Liver (tissue), 8 donors: ENCODE measurements at regions not wholly inside any gene's neighbourhood (a gene's known extent, or its start where the extent isn't known, plus 50 kb on each side); places are given as distances from the start of the nearest gene placed in this dataset.

Experiments used
- DNase-seq: peaks from one replicate; pipeline ENCODE4 v3.0.0-alpha.2; 2017; ENCODE audit warnings: low spot score
- H3K27ac ChIP-seq, 2 donors: one replicate each; pipeline ENCODE4 v1.7.0; 2013; ENCODE audit warnings: inconsistent platforms in 2 of 2, low read length in 2 of 2, control low read depth in 1 of 2, low read depth in 1 of 2, mild to moderate bottlenecking in 1 of 2
- H3K27me3 ChIP-seq, 4 donors: one replicate each; pipeline versions ENCODE4 v1.6.1 to v1.7.0; 2013; ENCODE audit warnings: low read length in 3 of 4, inconsistent platforms in 1 of 4, mild to moderate bottlenecking in 1 of 4, moderate library complexity in 1 of 4; ENCODE audit not compliant: control insufficient read depth in 4 of 4, insufficient read depth in 4 of 4
- H3K36me3 ChIP-seq, 4 donors: one replicate each; pipeline versions ENCODE4 v1.6.1 to v1.7.0; 2013; ENCODE audit warnings: low read length in 3 of 4, mild to moderate bottlenecking in 3 of 4, low read depth in 1 of 4, moderate library complexity in 1 of 4; ENCODE audit not compliant: control insufficient read depth in 4 of 4, insufficient read depth in 3 of 4
- H3K4me1 ChIP-seq, 4 donors: one replicate each; pipeline versions ENCODE4 v1.6.1 to v1.7.0; 2013; ENCODE audit warnings: low read length in 3 of 4, mild to moderate bottlenecking in 3 of 4, moderate library complexity in 1 of 4; ENCODE audit not compliant: control insufficient read depth in 4 of 4, insufficient read depth in 4 of 4
- H3K4me3 ChIP-seq, 3 donors: one replicate each; pipeline versions ENCODE4 v1.6.1 to v1.7.0; 2013; ENCODE audit warnings: low read length in 3 of 3, control low read depth in 1 of 3, low read depth in 1 of 3, mild to moderate bottlenecking in 1 of 3
- H3K9ac ChIP-seq, 2 donors: one replicate each; pipeline ENCODE4 v1.7.0; 2013; ENCODE audit warnings: low read length in 2 of 2, mild to moderate bottlenecking in 2 of 2, moderate library complexity in 2 of 2, control low read depth in 1 of 2, low read depth in 1 of 2
- H3K9me3 ChIP-seq, 4 donors: one replicate each; pipeline versions ENCODE4 v1.6.1 to v1.7.0; 2013; ENCODE audit warnings: low read length in 3 of 4; ENCODE audit not compliant: control insufficient read depth in 4 of 4
- ATF3 ChIP-seq: IDR thresholded peaks from 2 replicates; pipeline ENCODE4 v1.6.1; 2016; ENCODE audit warnings: antibody characterized with exemption
- CTCF ChIP-seq: fragments of 150-350 bp; IDR thresholded peaks from 2 replicates; pipeline ENCODE4 v1.5.1; 2017; ENCODE audit warnings: improper control_type of control experiment, low read depth, low read length; ENCODE audit not compliant: missing input control
- EGR1 ChIP-seq, 2 donors: IDR thresholded peaks; 2 replicates each; pipeline ENCODE4 v1.6.1; 2016 to 2018; ENCODE audit warnings: antibody characterized with exemption in 2 of 2, low read depth in 2 of 2
- FOXA1 ChIP-seq: IDR thresholded peaks from 2 replicates; pipeline ENCODE4 v1.6.1; 2016; ENCODE audit warnings: antibody characterized with exemption
- FOXA2 ChIP-seq: IDR thresholded peaks from 2 replicates; pipeline ENCODE4 v1.6.1; 2016; ENCODE audit warnings: antibody characterized with exemption
- GABPA ChIP-seq, 2 donors: IDR thresholded peaks in 1 of 2; conservative IDR thresholded peaks in 1 of 2; 2 replicates each; pipeline ENCODE4 v1.6.1; 2016; ENCODE audit warnings: antibody characterized with exemption in 2 of 2, mild to moderate bottlenecking in 1 of 2, moderate library complexity in 1 of 2
- HNF4A ChIP-seq, 2 donors: conservative IDR thresholded peaks; 2 replicates each; pipeline ENCODE4 v1.6.1; 2016; ENCODE audit warnings: antibody characterized with exemption in 2 of 2, mild to moderate bottlenecking in 2 of 2
- HNF4G ChIP-seq: IDR thresholded peaks from 2 replicates; pipeline ENCODE4 v1.6.1; 2016; ENCODE audit warnings: antibody characterized with exemption
- JUND ChIP-seq, 2 donors: IDR thresholded peaks; 2 replicates each; pipeline ENCODE4 v1.6.1; 2016; ENCODE audit warnings: antibody characterized with exemption in 2 of 2
- MAX ChIP-seq: IDR thresholded peaks from 2 replicates; pipeline ENCODE4 v1.6.1; 2016; ENCODE audit warnings: antibody characterized with exemption
- NR2F2 ChIP-seq: IDR thresholded peaks from 2 replicates; pipeline ENCODE4 v1.6.1; 2016; ENCODE audit warnings: antibody characterized with exemption
- RAD21 ChIP-seq, 2 donors: IDR thresholded peaks; 2 replicates each; pipeline ENCODE4 v1.6.1; 2016; ENCODE audit warnings: antibody characterized with exemption in 2 of 2, mild to moderate bottlenecking in 2 of 2
- RXRA ChIP-seq, 2 donors: IDR thresholded peaks; 2 replicates each; pipeline ENCODE4 v1.6.1; 2017 to 2018; ENCODE audit warnings: antibody characterized with exemption in 2 of 2, mild to moderate bottlenecking in 1 of 2
- SP1 ChIP-seq: IDR thresholded peaks from 2 replicates; pipeline ENCODE4 v1.6.1; 2018; ENCODE audit warnings: antibody characterized with exemption, mild to moderate bottlenecking
- YY1 ChIP-seq: IDR thresholded peaks from 2 replicates; pipeline ENCODE4 v1.6.1; 2016; ENCODE audit warnings: antibody characterized with exemption, mild to moderate bottlenecking
- ZBTB33 ChIP-seq: IDR thresholded peaks from 2 replicates; pipeline ENCODE4 v1.6.1; 2016; ENCODE audit warnings: antibody characterized with exemption
- WGBS: extraction: QIAGEN DNeasy Blood & Tissue Kit; methylation state at CpG from one replicate; pipeline ENCODE4 v1.1.7; 2013; 5-methylcytosine and 5-hydroxymethylcytosine counted together
- donor health status: healthy.
- donor health status: healthy.
- donor health status: healthy.
- donor health status: healthy.
- donor health status: healthy.

- Histone ChIP-seq H3K4me1 (no peaks in the 10 kb centered on the region), H3K27me3 (no peaks in the 10 kb centered on the region), H3K27ac (no peak overlapping the region), H3K36me3 (no peaks in the 10 kb centered on the region), H3K9ac (no peak overlapping the region), H3K9me3 (no peaks in the 10 kb centered on the region), H3K4me3 (no peak overlapping the region)
- no peak for TF ChIP-seq FOXA1
- no peak for TF ChIP-seq HNF4G
- no peak for TF ChIP-seq NR2F2
- TF ChIP-seq ZBTB33 = no peak
- no peak for TF ChIP-seq JUND (IDR thresholded peaks at IDR 0.05)
- no peak for DNase-seq
Observed at GRCh38 chr2:49807689-49808088, 653.4 kb upstream of the FSHR start.

- Histone ChIP-seq H3K9ac (no peak overlapping the region), H3K27ac (no peak overlapping the region), H3K4me3 (no peak overlapping the region), H3K4me1 (no peaks in the 10 kb centered on the region), H3K9me3 (no peaks in the 10 kb centered on the region), H3K27me3 (no peaks in the 10 kb centered on the region), H3K36me3 (no peaks in the 10 kb centered on the region)
- 84% methylated on average over 1 of the region's 1 CpG for WGBS
- no peak for DNase-seq
- no peak for TF ChIP-seq ZBTB33
- no peak for TF ChIP-seq HNF4A (conservative IDR thresholded peaks at IDR 0.05)
- TF ChIP-seq JUND (IDR thresholded peaks at IDR 0.05) = no peak
- TF ChIP-seq GABPA (IDR thresholded peaks at IDR 0.05 in 1 of 2, conservative IDR thresholded peaks at IDR 0.05 in 1 of 2) = no peak
- TF ChIP-seq FOXA2 = no peak
- no peak for TF ChIP-seq SP1
- no peak for TF ChIP-seq ATF3
- TF ChIP-seq RXRA (IDR thresholded peaks at IDR 0.05) = no peak
- no peak for TF ChIP-seq YY1
Observed at GRCh38 chr2:49804111-49804510, 649.8 kb upstream of the FSHR start.

GRCh38 chr2:49801898-49802450 is 647.7 kb upstream of the FSHR start:
- no peak overlapping the region for H3K4me3 ChIP-seq
- no peaks in the 10 kb centered on the region for H3K36me3 ChIP-seq
- no peak overlapping the region for H3K27ac ChIP-seq
- WGBS = 97% methylated on average over 2 of the region's 2 CpGs
- H3K9ac ChIP-seq = no peak overlapping the region
- no peak for DNase-seq
- H3K9me3 ChIP-seq = no peaks in the 10 kb centered on the region
- H3K4me1 ChIP-seq = no peaks in the 10 kb centered on the region
- H3K27me3 ChIP-seq = no peaks in the 10 kb centered on the region
- no peak for TF ChIP-seq FOXA1
- no peak for TF ChIP-seq EGR1 (IDR thresholded peaks at IDR 0.05; ENCODE audit: low read depth in 2 of 2)
- no peak for TF ChIP-seq RAD21 (IDR thresholded peaks at IDR 0.05)
- no peak for TF ChIP-seq HNF4A (conservative IDR thresholded peaks at IDR 0.05)
- no peak for TF ChIP-seq SP1
- TF ChIP-seq ZBTB33 = no peak
- TF ChIP-seq JUND (IDR thresholded peaks at IDR 0.05) = no peak
- no peak for TF ChIP-seq MAX
- TF ChIP-seq CTCF = no peak
- TF ChIP-seq GABPA (IDR thresholded peaks at IDR 0.05 in 1 of 2, conservative IDR thresholded peaks at IDR 0.05 in 1 of 2) = no peak
